22Rv1 (cell line): ENCODE measurements at regions not wholly inside any gene's neighbourhood (a gene's known extent, or its start where the extent isn't known, plus 50 kb on each side); places are given as distances from the start of the nearest gene placed in this dataset.

Experiments used
- CTCF ChIP-seq: fragments of 450-650 bp; IDR thresholded peaks from 2 replicates; pipeline ENCODE4 v1.5.1; 2017; ENCODE audit warnings: mild to moderate bottlenecking
- ZFX ChIP-seq: fragments of 450-650 bp; IDR thresholded peaks from 2 replicates; pipeline ENCODE4 v1.6.1; 2017; ENCODE audit warnings: antibody characterized with exemption, borderline replicate concordance

DNA sequence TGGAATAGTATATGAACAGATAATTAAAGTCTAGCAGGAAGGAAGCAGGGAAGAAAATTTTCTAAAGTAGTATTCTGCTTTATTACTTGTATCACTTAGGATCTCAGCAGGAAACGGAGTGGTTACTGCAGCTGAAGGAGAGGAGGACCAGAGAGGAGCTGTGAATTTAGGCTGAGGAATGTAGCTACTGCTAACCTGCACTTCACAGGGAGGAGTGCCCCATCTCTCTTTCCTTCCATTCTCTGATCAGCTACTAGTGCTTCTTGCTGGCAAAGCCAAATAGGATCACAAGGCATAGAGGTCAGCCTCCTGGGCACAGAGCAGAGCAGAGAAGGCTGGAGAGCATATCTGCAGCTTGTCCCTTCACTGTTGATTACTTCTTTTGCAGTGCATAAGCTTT, 205.3 kb upstream of the ASCC3 start:
- TF ChIP-seq CTCF = no peak
- no peak for TF ChIP-seq ZFX
